ENCODE measurements at regions not wholly inside any gene's neighbourhood (a gene's known extent, or its start where the extent isn't known, plus 50 kb on each side); places are given as distances from the start of the nearest gene placed in this dataset.

DNA sequence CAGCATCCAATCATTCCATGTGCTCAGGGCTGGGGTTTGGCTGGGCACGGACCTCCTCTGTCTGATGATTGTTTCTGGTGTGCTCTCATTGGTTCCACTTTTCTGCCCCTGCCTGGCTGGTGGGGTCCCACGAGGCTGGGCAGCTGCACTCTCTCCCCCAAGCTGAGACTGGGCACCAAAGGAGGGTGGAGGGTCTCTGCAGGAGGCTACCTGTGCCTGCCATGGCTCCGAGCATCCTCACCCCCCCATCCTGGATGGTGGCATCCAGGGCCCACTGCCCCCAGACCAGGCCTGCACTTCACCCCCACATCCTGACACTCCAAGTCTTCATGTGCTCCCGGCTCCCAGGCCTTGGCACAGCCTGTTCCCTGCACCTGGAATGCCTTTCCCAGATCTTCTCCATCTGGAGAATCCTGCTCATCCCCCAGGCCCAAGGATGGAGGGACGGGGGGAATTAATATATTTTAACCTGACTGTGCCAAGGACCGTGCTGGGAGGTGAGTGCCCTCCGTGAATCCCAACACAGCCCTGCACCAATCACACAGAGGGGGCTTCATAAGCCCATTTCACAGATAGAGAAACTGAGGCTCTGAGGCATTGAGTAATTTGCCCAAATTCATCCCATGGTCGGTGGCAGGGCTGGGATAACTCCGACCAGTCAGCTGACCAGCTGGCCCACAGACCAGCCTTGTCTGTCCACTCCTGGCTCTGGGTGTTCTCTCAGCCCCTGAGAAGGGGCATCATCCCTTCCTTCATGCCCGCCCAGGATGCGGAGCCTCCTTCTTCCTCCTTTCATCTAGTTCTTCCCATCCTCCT lies 403.4 kb downstream of the MATN1 start:
- TF ChIP-seq, protein P1, sequence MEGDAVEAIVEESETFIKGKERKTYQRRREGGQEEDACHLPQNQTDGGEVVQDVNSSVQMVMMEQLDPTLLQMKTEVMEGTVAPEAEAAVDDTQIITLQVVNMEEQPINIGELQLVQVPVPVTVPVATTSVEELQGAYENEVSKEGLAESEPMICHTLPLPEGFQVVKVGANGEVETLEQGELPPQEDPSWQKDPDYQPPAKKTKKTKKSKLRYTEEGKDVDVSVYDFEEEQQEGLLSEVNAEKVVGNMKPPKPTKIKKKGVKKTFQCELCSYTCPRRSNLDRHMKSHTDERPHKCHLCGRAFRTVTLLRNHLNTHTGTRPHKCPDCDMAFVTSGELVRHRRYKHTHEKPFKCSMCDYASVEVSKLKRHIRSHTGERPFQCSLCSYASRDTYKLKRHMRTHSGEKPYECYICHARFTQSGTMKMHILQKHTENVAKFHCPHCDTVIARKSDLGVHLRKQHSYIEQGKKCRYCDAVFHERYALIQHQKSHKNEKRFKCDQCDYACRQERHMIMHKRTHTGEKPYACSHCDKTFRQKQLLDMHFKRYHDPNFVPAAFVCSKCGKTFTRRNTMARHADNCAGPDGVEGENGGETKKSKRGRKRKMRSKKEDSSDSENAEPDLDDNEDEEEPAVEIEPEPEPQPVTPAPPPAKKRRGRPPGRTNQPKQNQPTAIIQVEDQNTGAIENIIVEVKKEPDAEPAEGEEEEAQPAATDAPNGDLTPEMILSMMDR (IDR thresholded peaks at IDR 0.05; ENCODE audit: low read depth, low read length), result no peak
- TF ChIP-seq POLR2A (IDR thresholded peaks at IDR 0.05; ENCODE audit: extremely low read depth, insufficient read length) (no peak), MYC (IDR thresholded peaks at IDR 0.05; ENCODE audit: low read depth, low read length) (no peak)
- TF ChIP-seq, protein P2, sequence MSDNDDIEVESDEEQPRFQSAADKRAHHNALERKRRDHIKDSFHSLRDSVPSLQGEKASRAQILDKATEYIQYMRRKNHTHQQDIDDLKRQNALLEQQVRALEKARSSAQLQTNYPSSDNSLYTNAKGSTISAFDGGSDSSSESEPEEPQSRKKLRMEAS (IDR thresholded peaks at IDR 0.05; ENCODE audit: low read depth, low read length), result no peak

Data from NB4 (cell line).